HepG2 (cell line): ENCODE measurements at regions not wholly inside any gene's neighbourhood (a gene's known extent, or its start where the extent isn't known, plus 50 kb on each side); places are given as distances from the start of the nearest gene placed in this dataset.

Experiments
- ATAC-seq: fragments of 200-7000 bp; cut with Tn5 transposase; 3 replicates; pipeline ENCODE4 v1.9.1; 2020; ENCODE audit warnings: mild to moderate bottlenecking, moderate library complexity
- BruUV-seq: library from RNA; stranded (reverse); fragments of 400-500 nt; replicated peaks from 2 replicates; lab custom pipeline; 2021; lab: Mats Ljungman, UMichigan
- CTCF ChIA-PET: fragments of 300-600 bp; formaldehyde crosslinking; extraction: SDS; loops from one replicate; lab custom pipeline; 2021; ENCODE audit warnings: low total read pairs, inconsistent platforms, low intra/inter-chr PET ratio; lab: Yijun Ruan, JAX
- POLR2A ChIA-PET: fragments of 350-600 bp; sonication (Branson Sonifier 250); formaldehyde crosslinking; loops from one replicate; lab custom pipeline; 2020; ENCODE audit warnings: antibody characterized with exemption, inconsistent platforms; lab: Yijun Ruan, JAX
- DNase-seq: peaks from one replicate; pipeline ENCODE4 v3.0.0-alpha.2; 2015; ENCODE audit warnings: low spot score
- FAIRE-seq: peaks from 3 replicates; lab custom pipeline; 2011; peaks lifted over from hg19 to GRCh38; lab: Jason Lieb, UNC
- H2AFZ ChIP-seq: one replicate; pipeline ENCODE4 v1.6.1; 2011; ENCODE audit warnings: low read length, inconsistent platforms
- H3K27ac ChIP-seq: fragments of 300-600 bp; 3 replicates; pipeline ENCODE4 v1.8.0; 2011; ENCODE audit warnings: mixed run types, mild to moderate bottlenecking, mixed read lengths, low read length, inconsistent platforms; ENCODE audit not compliant: insufficient read depth; ENCODE audit errors: extremely low read length
- H3K27me3 ChIP-seq, 2 experiments: fragments of 200-600 bp in 1 of 2; 2 replicates in 1 of 2; 3 replicates in 1 of 2; pipeline versions ENCODE4 v1.6.0 to v1.8.0; 2011; ENCODE audit warnings: low read length in 2 of 2, mild to moderate bottlenecking in 2 of 2, moderate library complexity in 2 of 2, inconsistent platforms in 1 of 2; ENCODE audit not compliant: insufficient read depth in 2 of 2, control insufficient read depth in 1 of 2
- H3K36me3 ChIP-seq, 2 experiments: fragments of 200-600 bp in 1 of 2; replicated peaks in 1 of 2; 2 replicates in 1 of 2; 3 replicates in 1 of 2; pipeline versions ENCODE4 v1.5.1 to v1.8.0; 2011; ENCODE audit warnings: low read length in 2 of 2, inconsistent platforms in 1 of 2; ENCODE audit not compliant: insufficient read depth in 2 of 2, control insufficient read depth in 1 of 2
- H3K4me1 ChIP-seq: 2 replicates; pipeline ENCODE4 v1.5.1; 2012; ENCODE audit warnings: low read length, inconsistent platforms; ENCODE audit not compliant: insufficient read depth
- H3K4me2 ChIP-seq: 2 replicates; pipeline ENCODE4 v1.6.0; 2011; ENCODE audit warnings: low read depth, low read length, inconsistent platforms
- H3K4me3 ChIP-seq, 3 experiments: fragments of 200-600 bp in 1 of 3; sonication (generic), shearing (Covaris generic) in 1 of 3; replicated peaks in 1 of 3; 2 replicates each; pipeline ENCODE4 v1.5.1; 2011 to 2016; ENCODE audit warnings: low read length in 3 of 3, inconsistent platforms in 2 of 3, low read depth in 2 of 3, mild to moderate bottlenecking in 2 of 3, control low read depth in 1 of 3, mixed read lengths in 1 of 3; ENCODE audit not compliant: insufficient read depth in 1 of 3
- H3K79me2 ChIP-seq: one replicate; pipeline ENCODE4 v1.6.1; 2011; ENCODE audit warnings: low read length, inconsistent platforms; ENCODE audit not compliant: insufficient read depth
- H3K9ac ChIP-seq: 2 replicates; pipeline ENCODE4 v1.6.0; 2011; ENCODE audit warnings: mild to moderate bottlenecking, low read depth, low read length, inconsistent platforms; ENCODE audit not compliant: insufficient read depth
- H3K9me3 ChIP-seq: 2 replicates; pipeline ENCODE4 v1.5.1; 2012; ENCODE audit warnings: mild to moderate bottlenecking, low read length
- H4K20me1 ChIP-seq: 2 replicates; pipeline ENCODE4 v1.6.0; 2011; ENCODE audit warnings: inconsistent platforms, mild to moderate bottlenecking, low read length, moderate library complexity; ENCODE audit not compliant: insufficient read depth
- AFF4 ChIP-seq: sonication (generic); formaldehyde crosslinking; IDR thresholded peaks from 2 replicates; pipeline ENCODE4 v1.4.0; 2020; ENCODE audit warnings: missing genetic modification reagents
- CEBPG ChIP-seq: IDR thresholded peaks from 2 replicates; pipeline ENCODE4 v1.6.1; 2016
- CTCF ChIP-seq: sonication (generic); formaldehyde crosslinking; IDR thresholded peaks from 2 replicates; pipeline ENCODE4 v1.5.0; 2020; ENCODE audit warnings: mild to moderate bottlenecking, missing genetic modification reagents, moderate library complexity
- HMG20A ChIP-seq: IDR thresholded peaks from 2 replicates; pipeline ENCODE4 v1.6.1; 2016; ENCODE audit warnings: borderline replicate concordance
- MATR3 ChIP-seq: sonication (generic); formaldehyde crosslinking; IDR thresholded peaks from 2 replicates; pipeline ENCODE4 v1.4.0; 2020; ENCODE audit warnings: missing genetic modification reagents
- NFIB ChIP-seq: sonication (generic); formaldehyde crosslinking; IDR thresholded peaks from 2 replicates; pipeline ENCODE4 v1.9.0; 2021; ENCODE audit warnings: missing genetic modification reagents, mild to moderate bottlenecking, borderline replicate concordance
- USF2 ChIP-seq, 2 experiments: sonication (generic) in 1 of 2; formaldehyde crosslinking in 1 of 2; IDR thresholded peaks; 2 replicates each; pipeline versions ENCODE4 v1.5.1 to v1.6.1; 2011 to 2020; ENCODE audit warnings: borderline replicate concordance in 1 of 2, low read depth in 1 of 2, low read length in 1 of 2, mild to moderate bottlenecking in 1 of 2, missing genetic modification reagents in 1 of 2, moderate library complexity in 1 of 2
- ZNF142 ChIP-seq: sonication (generic); formaldehyde crosslinking; IDR thresholded peaks from 2 replicates; pipeline ENCODE4 v1.4.0; 2020; ENCODE audit warnings: missing genetic modification reagents
- ZNF18 ChIP-seq: sonication (generic); formaldehyde crosslinking; IDR thresholded peaks from 2 replicates; pipeline ENCODE4 v1.8.0; 2022; ENCODE audit warnings: mild to moderate bottlenecking, missing genetic modification reagents; ENCODE audit not compliant: insufficient replicate concordance
- in situ Hi-C: cut with HindIII; loops from 2 replicates; pipeline ENCODE4 v1.10.0; 2017; ENCODE audit warnings: low pct_unique_long_range_greater_than_20kb; ENCODE audit not compliant: extremely low pct_ligation_motif_present
- intact Hi-C: fragments of 100-400 bp; cut with micrococcal nuclease; formaldehyde crosslinking; loops from one replicate; pipeline ENCODE4 v1.10.0; 2022; ENCODE audit not compliant: unreplicated experiment

- H3K36me3 ChIP-seq: no peaks in the 10 kb centered on the region
- no peaks in the 10 kb centered on the region for H3K9me3 ChIP-seq
- H3K4me3 ChIP-seq: no peak overlapping the region
- ChIA-PET POLR2A (no interaction called here), CTCF (no interaction called here)
- intact Hi-C loops (no loop called here), in situ Hi-C loops (no loop called here)
- H3K79me2 ChIP-seq: no peaks in the 10 kb centered on the region
- no peaks in the 10 kb centered on the region for H4K20me1 ChIP-seq
- H3K9ac ChIP-seq: no peak overlapping the region
- no TSS peak for BruUV-seq
- no peaks in the 10 kb centered on the region for H3K27me3 ChIP-seq
- no peak overlapping the region for H2AFZ ChIP-seq
- no peak overlapping the region for H3K27ac ChIP-seq
- no peaks in the 10 kb centered on the region for H3K4me1 ChIP-seq
- ATAC-seq: no peak
- no peak for FAIRE-seq
- H3K4me2 ChIP-seq: no peak overlapping the region
- DNase-seq: no peak
- no peak for TF ChIP-seq ZNF142 (CRISPR knock-in tag)
- no peak for TF ChIP-seq CTCF (CRISPR knock-in tag)
- no peak for TF ChIP-seq AFF4 (CRISPR knock-in tag)
- TF ChIP-seq CEBPG (CRISPR knock-in tag): no peak
- no peak for TF ChIP-seq MATR3 (CRISPR knock-in tag)
- no peak for TF ChIP-seq ZNF18 (CRISPR knock-in tag)
- TF ChIP-seq USF2 (IDR thresholded peaks at IDR 0.05; ENCODE audit: low read depth, low read length): no peak
- TF ChIP-seq USF2 (CRISPR knock-in tag; IDR thresholded peaks at IDR 0.05; ENCODE audit: borderline replicate concordance): no peak
- no peak for TF ChIP-seq HMG20A (CRISPR knock-in tag)
- no peak for TF ChIP-seq NFIB
Measured at GRCh38 chr12:19671695-19672094, 232.4 kb downstream of the AEBP2 start.
